ENCODE measurements at regions not wholly inside any gene's neighbourhood (a gene's known extent, or its start where the extent isn't known, plus 50 kb on each side); places are given as distances from the start of the nearest gene placed in this dataset.

GRCh38 chr12:43111608-43112007 lies 440.4 kb downstream of the ADAMTS20 start:
- DNase-seq (ENCODE audit: low read depth): no peak
- H3K4me3 ChIP-seq (ENCODE audit: low read depth, low read length): no peak overlapping the region
- TF ChIP-seq CTCF (IDR thresholded peaks at IDR 0.05; ENCODE audit: low read depth, low read length, missing control alignments): no peak

GRCh38 chr12:43109631-43110345 lies 442.2 kb downstream of the ADAMTS20 start:
- TF ChIP-seq CTCF (IDR thresholded peaks at IDR 0.05; ENCODE audit: low read depth, low read length, missing control alignments): no peak
- no peak for DNase-seq (ENCODE audit: low read depth)
- H3K4me3 ChIP-seq (ENCODE audit: low read depth, low read length): no peak overlapping the region

GRCh38 chr12:43108656-43109055 lies 443.3 kb downstream of the ADAMTS20 start:
- no peak for TF ChIP-seq CTCF (IDR thresholded peaks at IDR 0.05; ENCODE audit: low read depth, low read length, missing control alignments)
- H3K4me3 ChIP-seq (ENCODE audit: low read depth, low read length): no peak overlapping the region
- no peak for DNase-seq (ENCODE audit: low read depth)

- no peak for TF ChIP-seq CTCF (IDR thresholded peaks at IDR 0.05; ENCODE audit: low read depth, low read length, missing control alignments)
Observed at GRCh38 chr12:43107026-43107775, 444.8 kb downstream of the ADAMTS20 start.

GRCh38 chr12:43106355-43106754 lies 445.6 kb downstream of the ADAMTS20 start:
- no peak for DNase-seq (ENCODE audit: low read depth)
- H3K4me3 ChIP-seq (ENCODE audit: low read depth, low read length): no peak overlapping the region
- no peak for TF ChIP-seq CTCF (IDR thresholded peaks at IDR 0.05; ENCODE audit: low read depth, low read length, missing control alignments)

More at GRCh38 chr12:43107026-43107775, 444.8 kb downstream of the ADAMTS20 start:
- DNase-seq (ENCODE audit: low read depth): no peak
- no peak overlapping the region for H3K4me3 ChIP-seq (ENCODE audit: low read depth, low read length)

- no peak for DNase-seq (ENCODE audit: low read depth)
- TF ChIP-seq CTCF (IDR thresholded peaks at IDR 0.05; ENCODE audit: low read depth, low read length, missing control alignments): no peak
- no peak overlapping the region for H3K4me3 ChIP-seq (ENCODE audit: low read depth, low read length)
Observed at GRCh38 chr12:43105426-43105981, 446.5 kb downstream of the ADAMTS20 start.
